GM12891 (cell line): ENCODE measurements at regions not wholly inside any gene's neighbourhood (a gene's known extent, or its start where the extent isn't known, plus 50 kb on each side); places are given as distances from the start of the nearest gene placed in this dataset.

Experiments used
- POLR2A ChIP-seq: IDR thresholded peaks from 2 replicates; pipeline ENCODE4 v1.6.1; 2011; ENCODE audit warnings: low read depth, low read length, control low read depth
- TAF1 ChIP-seq: IDR thresholded peaks from 2 replicates; pipeline ENCODE4 v1.6.1; 2011; ENCODE audit warnings: low read depth, low read length, control low read depth

DNA sequence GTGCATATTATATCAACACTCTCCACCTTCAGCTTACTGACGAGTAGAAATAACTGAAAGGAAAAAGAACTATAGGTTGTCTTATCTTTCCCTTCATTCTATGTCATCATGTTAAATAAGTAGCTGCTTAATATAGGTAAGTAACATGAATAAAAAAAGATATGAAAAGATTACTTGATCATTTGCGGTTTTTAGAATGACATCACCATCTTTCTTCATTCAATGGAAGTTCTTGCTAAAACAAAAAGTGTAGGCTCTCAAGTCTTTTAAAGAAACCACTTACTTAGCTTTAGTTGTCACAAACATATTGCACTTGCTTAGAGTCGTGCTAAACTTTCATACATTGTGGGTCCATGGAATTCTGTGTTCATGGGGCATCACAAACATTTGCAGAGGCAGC is 331.1 kb upstream of the DEPDC1 start:
- TF ChIP-seq POLR2A (no peak), TAF1 (no peak)
